Tibial nerve (tissue), 4 donors: ENCODE measurements at regions not wholly inside any gene's neighbourhood (a gene's known extent, or its start where the extent isn't known, plus 50 kb on each side); places are given as distances from the start of the nearest gene placed in this dataset.

Experiments used
- EP300 ChIP-seq, 2 donors: sonication (generic); formaldehyde crosslinking; IDR thresholded peaks; one replicate each; pipeline ENCODE4 v1.6.1; 2017; ENCODE audit warnings: antibody characterized with exemption in 2 of 2, mild to moderate bottlenecking in 1 of 2
- POLR2A ChIP-seq, 2 donors: fragments of 450-650 bp; IDR thresholded peaks; one replicate each; pipeline ENCODE4 v1.6.1; 2017; ENCODE audit warnings: antibody characterized with exemption in 2 of 2, mild to moderate bottlenecking in 2 of 2, moderate library complexity in 2 of 2
- TF ChIP-seq, protein P1 (sequence below), 5 experiments: fragments of 200-600 bp in 3 of 5; fragments of 450-650 bp in 2 of 5; sonication (generic) in 3 of 5; IDR thresholded peaks; one replicate each; pipeline ENCODE4 v1.5.1; 2016 to 2019; ENCODE audit warnings: antibody characterized with exemption in 5 of 5, mild to moderate bottlenecking in 3 of 5, moderate library complexity in 2 of 5

DNA sequence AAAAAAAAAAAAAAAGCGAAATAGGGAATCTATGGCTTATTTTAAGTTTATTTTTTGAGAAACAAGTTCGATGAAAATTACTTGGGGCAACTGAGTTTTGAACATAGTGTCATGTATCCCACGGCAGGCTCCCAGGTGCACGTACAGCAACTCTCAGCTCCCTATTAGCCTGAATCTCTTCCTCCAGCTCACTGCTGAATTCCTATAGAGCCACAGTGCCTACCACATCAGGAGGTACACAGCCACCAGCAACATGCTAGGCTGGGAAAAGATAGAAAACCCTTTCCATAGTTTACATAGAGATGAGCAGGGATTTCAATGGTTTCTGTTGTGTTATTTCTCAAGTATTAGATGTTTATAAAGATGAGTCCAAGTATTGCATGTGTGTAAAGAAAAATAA lies 115.9 kb upstream of the RGMB start:
- no peak for TF ChIP-seq POLR2A (IDR thresholded peaks at IDR 0.05)
- TF ChIP-seq, protein P1, sequence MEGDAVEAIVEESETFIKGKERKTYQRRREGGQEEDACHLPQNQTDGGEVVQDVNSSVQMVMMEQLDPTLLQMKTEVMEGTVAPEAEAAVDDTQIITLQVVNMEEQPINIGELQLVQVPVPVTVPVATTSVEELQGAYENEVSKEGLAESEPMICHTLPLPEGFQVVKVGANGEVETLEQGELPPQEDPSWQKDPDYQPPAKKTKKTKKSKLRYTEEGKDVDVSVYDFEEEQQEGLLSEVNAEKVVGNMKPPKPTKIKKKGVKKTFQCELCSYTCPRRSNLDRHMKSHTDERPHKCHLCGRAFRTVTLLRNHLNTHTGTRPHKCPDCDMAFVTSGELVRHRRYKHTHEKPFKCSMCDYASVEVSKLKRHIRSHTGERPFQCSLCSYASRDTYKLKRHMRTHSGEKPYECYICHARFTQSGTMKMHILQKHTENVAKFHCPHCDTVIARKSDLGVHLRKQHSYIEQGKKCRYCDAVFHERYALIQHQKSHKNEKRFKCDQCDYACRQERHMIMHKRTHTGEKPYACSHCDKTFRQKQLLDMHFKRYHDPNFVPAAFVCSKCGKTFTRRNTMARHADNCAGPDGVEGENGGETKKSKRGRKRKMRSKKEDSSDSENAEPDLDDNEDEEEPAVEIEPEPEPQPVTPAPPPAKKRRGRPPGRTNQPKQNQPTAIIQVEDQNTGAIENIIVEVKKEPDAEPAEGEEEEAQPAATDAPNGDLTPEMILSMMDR (IDR thresholded peaks at IDR 0.05): no peak
- TF ChIP-seq EP300 (IDR thresholded peaks at IDR 0.05): no peak
